GM19239 (cell line): ENCODE measurements at regions not wholly inside any gene's neighbourhood (a gene's known extent, or its start where the extent isn't known, plus 50 kb on each side); places are given as distances from the start of the nearest gene placed in this dataset.
"Not testable (repeated sequence)": the region's sequence is repeated elsewhere in the genome, so short reads cannot be mapped to it uniquely, and the experiment has no call there.

ENCODE experiments used
- DNase-seq: peaks from one replicate; pipeline ENCODE4 v3.0.0; 2011; ENCODE audit warnings: low spot score; ENCODE audit not compliant: insufficient read length
- FAIRE-seq: peaks from 2 replicates; lab custom pipeline; 2011; peaks lifted over from hg19 to GRCh38; lab: Jason Lieb, UNC

DNA sequence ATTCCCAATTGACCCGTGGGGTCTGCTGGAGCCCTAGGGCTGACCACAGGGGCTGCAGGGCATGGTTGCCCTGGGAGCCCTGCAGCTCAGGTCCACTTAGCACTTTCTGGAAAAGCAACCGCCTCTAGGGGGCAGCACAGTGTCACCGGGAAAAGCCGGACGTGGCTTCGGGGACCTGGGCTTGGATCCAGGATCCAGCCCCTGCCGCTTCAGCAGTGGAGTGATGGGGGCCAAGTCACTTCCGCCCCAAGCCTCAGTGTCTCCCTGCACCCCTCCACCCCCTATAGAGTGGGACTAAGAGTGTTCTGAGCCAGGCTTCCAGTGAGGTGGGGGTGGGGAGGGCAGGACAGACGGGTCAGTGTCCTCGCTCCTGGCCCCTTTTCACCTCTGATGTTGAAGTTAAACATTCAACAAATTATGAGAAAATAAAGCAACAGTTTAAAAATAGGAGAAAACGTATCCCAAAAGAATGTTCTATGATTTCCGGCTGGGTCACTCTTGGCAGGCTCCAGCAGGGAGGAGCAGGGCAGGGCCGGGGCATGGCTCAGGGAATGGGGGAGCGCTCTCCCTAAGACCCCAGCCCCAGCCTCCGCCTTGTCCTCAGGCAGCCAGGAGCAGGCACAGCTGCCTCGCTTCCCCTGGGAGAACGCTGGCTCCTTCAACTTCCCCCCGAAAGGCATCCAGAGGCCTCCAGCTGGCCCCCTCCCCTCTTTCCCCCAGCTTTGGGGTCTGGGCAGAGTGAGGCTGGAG lies 96.5 kb upstream of the FGF3 start:
- FAIRE-seq (no peak), DNase-seq (peak; percentile 54)

DNA sequence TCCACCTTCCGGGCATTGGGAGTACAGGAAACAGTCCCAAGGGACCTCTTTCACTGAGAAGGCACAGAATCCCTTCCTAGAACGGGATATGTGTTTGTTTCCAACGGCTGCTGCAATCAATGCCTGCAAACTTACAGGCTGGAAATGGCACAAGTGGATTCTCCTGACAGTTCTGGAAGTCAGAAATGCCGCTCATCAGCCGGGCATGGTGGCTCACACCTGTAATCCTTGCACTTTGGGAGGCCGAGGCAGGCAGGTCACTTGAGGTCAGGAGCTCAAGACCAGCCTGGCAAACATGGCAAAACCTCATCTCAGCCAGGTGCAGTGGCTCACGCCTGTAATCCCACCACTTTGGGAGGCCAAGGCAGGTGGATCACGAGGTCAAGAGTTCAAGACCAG lies 97.0 kb upstream of the FGF3 start:
- not testable (repeated sequence) for FAIRE-seq, DNase-seq

DNA sequence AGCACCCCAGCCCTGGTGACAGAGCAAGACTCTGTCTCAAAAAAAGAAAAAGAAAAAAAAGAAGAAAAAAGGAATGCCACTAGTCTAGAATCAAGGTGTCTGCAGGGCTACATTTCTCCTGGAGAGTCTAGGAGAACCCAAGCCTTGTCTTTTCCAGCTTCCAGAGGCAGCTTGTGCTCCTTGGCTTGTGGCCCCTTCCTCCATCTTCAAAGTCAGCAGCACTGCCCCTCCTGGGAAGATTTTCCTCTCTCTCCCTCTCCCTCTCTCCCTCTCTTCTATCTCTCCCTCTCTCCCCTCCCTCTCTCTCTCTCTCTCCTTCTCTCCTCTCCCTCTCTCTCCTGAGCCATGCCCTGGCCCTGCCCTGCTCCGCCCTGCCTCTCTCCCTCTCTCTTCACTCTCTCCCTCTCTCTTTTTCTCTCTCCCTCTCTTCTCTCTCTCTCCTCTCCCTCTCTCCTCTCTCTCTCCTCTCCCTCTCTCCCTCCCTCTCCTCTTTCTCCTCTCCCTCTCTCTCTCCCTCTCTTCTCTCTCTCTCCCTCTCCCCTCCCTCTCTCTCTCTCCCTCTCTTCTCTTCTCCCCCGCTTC lies 97.7 kb upstream of the FGF3 start:
- FAIRE-seq (no peak), DNase-seq (no peak)

DNA sequence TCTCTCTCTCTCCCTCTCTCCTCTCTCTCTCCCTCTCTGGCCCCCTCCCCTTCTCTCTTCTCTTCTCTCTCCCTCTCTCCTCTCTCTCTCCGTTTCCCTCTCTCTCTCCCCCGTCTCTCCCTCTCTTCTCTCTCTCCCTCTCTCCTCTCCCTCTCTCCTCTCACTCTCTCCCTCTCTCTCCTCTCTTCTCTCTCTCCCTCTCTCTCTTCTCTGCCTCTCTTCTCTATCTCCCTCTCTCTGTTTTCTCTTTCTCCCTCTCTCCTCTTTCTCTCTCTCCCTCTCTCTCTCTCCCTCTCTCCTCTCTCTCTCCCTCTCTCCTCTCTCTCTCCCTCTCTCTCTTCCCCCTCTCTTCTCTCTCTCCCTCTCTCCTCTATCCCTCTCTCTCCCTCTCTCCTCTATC lies 98.3 kb upstream of the FGF3 start:
- FAIRE-seq = no peak
- no peak for DNase-seq

DNA sequence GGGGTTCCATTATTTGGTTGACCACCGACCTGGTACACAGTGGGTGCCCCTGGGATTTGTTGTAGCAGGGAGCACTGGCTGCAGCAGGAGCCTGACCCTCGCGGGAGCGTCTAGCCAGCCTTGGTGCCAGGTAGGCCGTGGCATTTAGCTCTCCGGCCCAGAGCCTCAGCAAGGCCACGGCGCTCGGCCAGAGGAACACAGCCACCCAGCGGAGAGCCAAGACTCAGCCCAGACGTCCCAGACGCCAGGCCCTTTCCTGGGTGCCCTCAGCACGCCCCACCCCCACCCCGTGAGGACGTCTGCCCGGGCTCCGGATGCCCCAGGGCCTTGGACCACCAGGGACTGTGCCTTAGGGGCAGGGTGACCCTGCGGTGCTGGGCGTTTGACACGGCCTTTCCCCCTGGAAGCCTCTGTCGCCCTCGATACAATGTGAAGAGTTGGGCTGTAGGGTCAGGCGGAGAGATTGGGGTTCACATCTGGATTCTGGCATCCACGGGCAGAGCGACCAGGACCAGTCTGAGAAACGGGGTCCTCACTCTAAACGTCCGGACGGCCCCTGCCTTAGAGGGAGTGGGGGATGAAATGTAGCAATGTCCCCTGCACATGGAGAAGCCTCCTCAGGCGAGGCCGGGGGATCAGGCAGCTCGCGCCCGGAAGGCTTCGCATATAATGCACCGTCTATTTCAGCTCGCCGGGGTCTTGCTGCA lies 99.2 kb upstream of the FGF3 start:
- no peak for FAIRE-seq
- DNase-seq = no peak

DNA sequence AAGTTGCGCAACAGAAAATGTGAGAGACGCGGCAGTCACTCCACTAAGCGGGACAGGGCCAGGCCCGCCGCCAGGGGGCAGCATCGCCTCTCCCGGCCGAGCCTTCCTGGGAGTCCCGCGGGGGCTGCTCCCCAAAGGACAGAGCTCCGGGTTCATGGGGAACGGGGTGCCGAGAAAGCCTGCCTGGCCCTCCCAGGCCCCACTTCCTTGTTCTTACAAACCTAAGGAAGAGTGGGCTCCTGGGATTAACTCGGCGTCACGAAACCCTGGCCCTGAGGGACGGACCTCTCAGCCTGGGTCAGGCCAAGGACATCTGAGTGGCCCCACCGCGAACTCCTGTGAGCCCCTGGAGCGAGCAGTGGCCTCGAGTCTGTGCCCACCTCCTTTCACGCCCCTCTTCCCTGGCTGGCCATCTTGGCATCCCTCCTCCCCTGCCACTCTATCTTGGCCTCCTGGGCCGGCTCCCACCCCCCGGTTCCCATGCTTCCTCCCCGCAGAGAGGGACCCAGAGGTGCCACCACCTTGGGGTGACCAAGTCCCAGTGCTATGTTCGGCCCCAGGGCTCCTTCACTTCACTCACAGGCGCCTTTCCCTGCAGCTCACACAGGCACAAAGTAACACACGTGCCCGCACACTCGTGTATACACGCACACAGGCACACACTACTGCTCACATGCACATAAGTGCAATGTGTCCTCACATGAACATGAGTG lies 99.9 kb upstream of the FGF3 start:
- FAIRE-seq (no peak), DNase-seq (peak; percentile 65)

DNA sequence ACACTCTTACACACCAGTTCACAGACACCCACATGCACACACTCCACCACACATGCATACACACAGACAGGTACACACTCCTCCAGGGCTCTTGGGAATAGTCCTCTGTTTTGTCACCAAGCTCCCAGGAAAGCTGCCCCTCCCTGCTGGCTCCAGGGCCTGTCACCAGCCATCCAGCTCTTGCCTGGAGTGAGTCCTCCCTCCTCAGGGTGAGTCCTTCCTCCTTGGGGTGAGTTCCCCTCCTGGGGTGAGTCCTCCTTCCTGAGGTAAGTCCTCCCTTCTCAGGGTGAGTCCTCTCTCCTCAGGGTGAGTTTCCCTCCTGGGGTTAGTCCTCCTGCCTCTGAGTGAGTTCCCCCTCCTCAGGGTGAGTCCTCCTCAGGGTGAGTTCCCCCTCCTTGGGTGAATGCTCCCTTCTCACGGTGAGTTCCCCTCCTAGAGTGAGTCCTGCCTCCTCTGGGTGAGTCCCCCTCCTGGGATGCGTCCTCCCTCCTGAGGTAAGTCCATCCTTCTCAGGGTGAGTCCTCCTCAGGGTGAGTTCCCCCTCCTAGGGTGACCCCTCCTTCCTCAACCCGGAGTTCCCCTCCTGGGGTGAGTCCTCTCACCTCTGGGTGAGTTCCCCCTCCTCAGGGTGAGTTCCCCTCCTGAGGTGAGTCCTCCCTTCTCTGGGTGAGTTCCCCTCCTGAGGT lies 100.6 kb upstream of the FGF3 start:
- DNase-seq (no peak), FAIRE-seq (no peak)

DNA sequence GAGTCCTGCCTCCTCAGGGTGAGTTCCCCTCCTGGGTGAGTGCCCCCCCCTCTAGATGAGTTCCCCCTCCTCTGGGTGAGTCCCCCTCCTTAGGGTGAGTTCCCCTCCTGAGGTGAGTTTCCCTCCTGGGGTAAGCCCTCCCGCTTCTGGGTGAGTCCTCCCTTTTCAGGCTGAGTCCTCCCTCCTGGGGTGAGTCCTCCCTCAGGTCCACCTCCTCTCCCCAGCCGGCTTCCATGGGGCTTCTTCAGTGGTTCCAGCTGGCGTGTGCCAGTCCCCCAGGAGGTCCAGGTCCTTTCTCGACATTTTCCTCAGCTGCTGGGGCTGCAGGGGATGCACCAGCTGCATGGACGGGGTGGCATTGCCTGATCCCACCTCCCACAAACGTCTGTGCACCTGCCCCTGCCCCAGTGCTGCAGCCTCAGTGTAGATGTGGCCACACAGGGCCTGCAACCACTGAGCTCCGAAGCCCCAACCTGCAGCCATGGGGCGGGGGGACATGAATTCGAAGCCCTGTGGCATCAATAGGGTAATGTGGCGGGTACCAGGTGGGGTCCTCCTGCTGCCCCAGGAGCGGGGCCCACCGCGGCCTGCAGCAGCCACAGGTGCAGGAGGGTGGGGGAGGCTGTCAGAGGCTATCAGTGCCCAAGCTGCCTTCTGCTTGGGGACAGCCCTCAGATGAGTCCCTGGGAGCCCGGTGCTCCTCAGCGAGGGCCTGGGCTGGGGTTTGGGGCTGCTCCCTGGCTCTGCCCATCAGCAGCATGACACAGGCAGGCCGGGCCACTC lies 101.3 kb upstream of the FGF3 start:
- FAIRE-seq (no peak), DNase-seq (no peak)

DNA sequence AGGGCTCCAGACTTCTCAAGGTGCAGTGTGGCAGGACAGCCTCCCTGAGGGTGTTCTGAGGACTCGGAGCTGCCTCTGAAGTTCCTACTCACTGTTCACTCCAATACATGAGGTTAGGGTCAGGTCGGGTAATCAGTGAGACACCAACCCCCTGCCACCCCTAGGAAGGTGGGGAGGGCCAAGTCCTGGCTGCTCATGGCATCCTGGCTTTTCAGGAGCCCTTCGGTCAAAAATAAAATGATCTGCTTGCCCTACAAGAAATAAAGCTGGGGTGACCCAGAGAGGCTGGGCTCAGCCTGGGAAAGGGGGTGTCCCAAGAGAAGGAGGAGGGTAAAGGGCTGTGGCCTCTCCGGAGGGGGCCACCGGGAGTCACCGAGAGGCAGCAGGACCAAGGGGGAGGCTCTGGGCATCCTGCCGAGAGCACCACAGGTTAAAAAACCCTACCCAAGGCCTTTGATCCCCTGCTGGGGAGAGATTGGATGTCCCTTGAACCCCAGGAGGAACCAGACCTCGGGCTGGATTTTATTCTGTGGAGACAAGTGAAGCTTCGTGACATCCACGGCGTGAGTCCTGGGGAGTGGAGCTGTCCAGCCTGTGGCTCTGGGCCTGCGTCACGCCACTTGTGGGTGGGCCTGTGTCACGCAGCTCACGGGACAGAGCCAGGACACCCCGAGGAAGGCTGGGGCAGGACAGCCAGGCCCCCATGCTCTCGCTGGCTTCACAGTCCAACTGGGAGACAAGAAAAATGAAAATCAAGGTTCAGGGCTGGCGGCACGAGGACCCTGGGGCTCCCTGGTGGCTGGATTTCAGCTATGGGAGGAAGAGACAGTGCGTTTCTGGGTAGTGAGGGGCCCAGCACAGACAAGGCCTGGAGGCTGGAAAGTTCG lies 102.2 kb upstream of the FGF3 start:
- FAIRE-seq = no peak
- DNase-seq = no peak

DNA sequence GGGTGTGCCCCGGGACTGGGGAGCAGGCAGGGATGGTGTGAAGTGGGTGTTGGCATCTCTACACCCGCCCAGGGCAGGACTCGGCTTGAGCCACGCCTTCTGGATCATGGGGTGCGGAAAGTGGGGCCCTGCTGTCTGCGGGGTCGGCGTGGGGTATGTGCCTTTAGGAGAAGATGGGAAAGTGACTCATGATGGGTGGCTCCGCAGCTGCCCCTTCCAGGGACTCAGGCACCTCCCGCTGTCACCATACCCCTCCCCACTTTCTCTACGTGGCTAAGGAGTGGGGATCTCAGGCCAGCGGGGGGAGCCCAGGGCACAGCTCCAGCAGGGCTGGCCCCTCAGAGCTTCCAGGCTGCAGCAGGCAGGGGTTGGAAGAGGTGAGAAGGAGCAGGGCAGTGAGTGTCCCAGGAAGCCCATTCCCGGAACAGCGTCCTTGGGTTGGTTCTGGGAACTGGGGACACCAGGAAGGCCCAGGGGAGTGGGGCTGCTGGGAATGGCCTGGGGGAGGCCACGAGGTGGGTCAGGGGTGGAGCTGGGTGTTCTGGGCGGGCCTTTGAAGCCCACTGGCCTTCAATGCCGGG lies 102.9 kb upstream of the FGF3 start:
- FAIRE-seq (no peak), DNase-seq (no peak)

DNA sequence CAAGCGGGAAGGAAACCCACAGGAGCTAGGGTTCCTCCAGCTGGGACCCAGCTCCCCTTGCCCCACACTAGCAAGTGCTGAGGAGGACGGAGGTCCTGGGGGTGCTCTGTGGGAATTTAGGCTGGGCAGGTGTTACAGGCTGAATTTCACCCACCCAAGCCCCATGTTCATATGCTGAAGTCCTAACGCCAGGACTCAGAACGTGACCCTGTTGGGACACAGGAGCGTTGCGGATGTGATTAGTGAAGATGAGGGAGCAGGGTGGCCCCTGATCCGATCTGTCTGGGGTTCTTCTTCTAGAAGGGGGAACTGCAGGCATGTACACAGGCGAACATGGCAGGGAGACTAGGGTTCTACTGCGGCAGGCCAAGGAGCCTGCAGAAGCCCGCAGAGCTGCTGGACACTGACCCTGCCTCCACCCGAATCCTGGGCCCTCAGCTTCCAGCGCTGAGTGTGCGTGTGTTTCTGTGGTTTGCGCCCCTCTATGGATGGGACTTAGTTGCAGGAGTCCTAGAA lies 103.4 kb upstream of the FGF3 start:
- FAIRE-seq (no peak), DNase-seq (no peak)

DNA sequence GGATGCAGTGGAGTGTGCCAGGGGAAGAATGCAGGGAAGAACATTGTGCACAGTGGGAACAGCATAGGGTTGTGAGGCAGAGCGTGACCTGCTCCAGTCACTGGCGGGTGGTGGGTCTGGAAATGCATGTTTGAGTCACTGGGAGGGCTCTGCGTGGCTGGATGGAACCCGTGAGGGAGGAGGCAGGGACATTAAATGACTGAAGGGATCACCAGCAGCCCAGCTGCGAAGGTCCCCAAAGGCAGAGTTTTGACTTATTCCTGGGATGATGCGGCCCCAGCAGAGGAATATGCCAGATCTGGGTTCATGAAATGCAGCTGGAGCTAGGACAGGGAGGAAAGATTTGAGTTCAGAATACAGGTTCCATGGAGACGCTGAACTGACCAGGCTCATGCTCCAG lies 104.0 kb upstream of the FGF3 start:
- FAIRE-seq (no peak), DNase-seq (no peak)

DNA sequence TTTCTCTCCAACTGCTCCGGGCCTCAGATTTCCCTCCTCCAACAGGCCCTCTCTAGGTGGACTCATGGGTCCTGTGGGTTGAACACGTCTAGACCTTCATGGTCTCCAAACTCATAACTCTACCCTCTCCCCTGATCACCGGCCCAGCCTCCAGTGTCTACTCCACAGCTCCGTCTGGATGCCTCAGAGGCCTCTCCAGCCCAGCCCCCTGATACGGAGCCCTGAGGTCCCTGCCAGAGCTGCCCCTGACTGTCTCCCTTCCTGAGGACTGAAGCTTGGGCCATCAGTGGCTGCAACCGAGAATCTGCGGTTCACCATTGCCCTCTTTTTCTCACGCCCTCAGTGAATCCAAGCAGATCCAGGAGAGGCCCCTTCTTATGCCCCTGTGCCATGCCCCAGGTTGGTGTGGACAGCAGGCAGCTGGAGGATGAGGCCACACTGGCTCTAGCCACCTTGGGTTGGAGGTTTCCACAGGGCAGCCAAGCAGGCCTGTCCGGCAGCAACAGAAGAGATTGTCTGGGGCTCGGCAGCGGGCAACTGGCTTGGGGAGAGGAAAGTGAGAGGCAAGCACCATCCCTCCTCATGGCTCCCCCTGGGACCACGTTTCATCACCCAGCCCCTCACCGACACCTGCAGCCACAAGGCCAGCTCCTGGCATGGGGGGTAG lies 104.6 kb upstream of the FGF3 start:
- FAIRE-seq = no peak
- DNase-seq = no peak

DNA sequence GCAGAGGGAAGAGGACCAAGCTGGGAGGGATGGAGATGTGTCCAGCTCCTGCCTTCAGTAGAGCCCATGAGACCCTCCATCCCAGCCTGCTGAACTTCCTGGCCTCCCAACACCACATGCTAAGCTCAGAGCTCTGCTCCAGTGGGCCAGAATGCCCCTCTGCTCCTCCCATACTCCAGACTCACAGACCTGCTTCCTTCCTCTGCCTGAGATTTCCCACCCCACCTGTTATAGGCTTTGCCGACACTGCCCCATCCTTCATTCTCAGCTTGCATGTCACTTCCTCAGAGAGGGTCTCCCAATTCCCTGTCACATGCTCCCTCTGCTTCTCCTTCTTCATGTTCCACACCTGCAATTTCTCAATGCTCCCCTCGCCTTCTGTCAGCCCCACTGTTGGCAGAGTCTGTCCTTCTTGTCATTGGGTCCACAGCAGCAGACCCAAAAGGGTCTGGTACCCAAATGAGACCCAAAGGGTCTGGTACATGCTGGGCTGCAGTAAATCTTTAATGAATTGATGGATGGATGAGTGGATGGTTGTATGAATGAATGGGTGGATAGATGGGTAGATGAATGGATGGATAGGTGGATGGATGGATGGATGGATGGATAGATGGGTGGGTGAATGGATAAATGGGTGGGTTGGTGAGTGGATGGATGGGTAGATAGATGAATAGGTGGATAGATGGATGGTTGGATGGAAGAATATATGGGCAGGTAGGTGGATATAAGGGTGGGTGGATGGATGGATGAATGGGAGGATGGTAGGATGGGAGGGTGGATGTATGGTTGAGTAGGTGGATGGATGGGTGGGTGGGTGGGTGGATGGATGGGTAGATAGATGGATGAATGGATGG lies 105.3 kb upstream of the FGF3 start:
- DNase-seq (no peak), FAIRE-seq (no peak)

DNA sequence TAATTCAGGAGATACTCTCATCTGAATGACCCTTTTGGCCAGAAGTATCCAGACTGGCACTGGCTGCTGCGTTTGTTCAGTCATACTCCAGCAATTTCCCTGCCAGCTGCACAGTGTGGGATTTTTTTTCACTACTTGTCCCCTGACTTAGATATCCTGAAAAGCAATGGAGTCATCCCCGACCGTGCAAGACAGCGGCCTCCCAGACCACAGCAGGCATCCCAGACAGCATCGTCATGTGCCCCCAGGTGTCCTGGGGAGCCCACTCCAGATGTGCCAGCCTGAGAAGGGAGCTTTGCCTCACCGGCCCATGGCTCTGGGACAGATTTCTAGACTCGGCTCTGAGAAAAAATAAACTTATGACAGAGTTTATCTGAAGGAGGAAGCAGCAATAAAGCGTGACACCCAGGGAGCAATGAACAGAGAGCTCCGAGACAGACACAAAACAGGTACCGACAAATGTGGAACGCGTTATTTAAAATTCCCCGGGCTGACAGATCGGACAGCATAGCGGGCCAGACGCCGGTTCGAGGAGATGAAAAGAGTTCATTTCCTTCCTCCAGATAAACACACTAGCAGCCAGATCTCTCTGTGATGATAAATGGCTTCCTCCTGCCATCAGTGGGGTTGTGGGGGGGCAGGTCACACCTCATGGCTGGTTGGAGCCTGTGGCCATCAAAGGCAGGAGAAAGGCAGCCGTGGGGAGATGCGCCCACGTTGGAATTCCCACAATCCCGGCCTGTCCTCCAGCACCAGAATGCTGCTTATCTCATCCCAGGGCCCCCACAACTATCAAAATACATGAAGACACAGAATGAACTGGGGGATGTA lies 106.4 kb upstream of the FGF3 start:
- no peak for DNase-seq

More for the DNA sequence above, 106.4 kb upstream of the FGF3 start:
- no peak for FAIRE-seq
